ENCODE measurements at regions not wholly inside any gene's neighbourhood (a gene's known extent, or its start where the extent isn't known, plus 50 kb on each side); places are given as distances from the start of the nearest gene placed in this dataset.
"Not testable (repeated sequence)": the region's sequence is repeated elsewhere in the genome, so short reads cannot be mapped to it uniquely, and the experiment has no call there.

DNA sequence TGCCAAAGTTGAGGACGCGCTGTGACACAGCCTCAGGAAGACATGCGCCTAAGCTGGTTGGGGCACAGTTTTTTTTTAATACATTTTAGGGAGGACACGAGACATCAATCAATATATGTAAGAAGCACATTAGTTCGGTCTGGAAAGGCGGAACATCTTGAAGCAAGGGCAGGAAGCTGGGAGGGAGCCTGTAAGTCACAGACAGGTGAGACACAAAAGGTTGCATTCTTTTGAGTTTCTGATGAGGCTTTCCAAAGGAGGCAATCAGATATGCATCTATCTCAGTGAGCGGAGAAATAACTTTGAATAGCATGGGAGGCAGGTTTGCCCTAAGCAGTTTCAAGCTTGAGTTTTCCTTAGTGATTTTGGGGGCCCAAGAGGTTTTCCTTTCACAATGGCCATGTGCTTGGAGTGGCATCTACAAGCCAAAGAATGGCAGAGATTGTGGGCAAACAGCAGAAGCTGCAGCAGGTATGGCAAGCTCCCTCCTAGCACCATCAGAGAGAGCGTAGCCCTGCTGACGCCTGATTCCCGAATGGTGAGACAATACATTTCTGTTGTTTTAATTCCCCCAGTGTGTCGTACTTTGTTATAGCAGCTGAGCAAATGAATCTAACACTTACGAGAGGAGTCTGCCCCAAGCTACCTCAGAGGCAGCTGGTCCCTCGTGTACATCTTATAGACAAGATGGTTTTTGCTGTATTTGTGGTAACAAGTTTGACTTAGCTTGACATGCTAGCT, 99.5 kb upstream of the TMTC4 start:
- DNase-seq (ENCODE audit: low read depth), result no peak

DNA sequence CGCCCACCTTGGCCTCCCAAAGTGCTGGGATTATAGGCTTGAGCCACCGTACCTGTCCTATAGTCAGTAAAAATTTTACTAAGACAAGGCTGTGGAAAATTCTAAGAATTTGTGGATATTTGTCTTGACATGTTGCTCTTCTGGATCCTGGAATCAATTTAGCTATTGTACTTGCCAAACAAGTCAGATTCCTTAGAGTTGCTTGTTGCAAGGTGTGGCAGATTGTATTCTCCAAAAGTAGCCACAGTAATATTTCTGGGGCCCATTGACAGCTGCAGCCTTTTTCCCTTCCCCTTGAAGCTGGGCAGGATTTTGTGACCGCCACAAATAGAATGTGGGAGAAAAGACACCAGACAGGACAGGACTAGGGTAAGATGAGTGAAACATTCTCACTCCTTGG, 98.8 kb upstream of the TMTC4 start:
- DNase-seq (ENCODE audit: low read depth), result no peak

DNA sequence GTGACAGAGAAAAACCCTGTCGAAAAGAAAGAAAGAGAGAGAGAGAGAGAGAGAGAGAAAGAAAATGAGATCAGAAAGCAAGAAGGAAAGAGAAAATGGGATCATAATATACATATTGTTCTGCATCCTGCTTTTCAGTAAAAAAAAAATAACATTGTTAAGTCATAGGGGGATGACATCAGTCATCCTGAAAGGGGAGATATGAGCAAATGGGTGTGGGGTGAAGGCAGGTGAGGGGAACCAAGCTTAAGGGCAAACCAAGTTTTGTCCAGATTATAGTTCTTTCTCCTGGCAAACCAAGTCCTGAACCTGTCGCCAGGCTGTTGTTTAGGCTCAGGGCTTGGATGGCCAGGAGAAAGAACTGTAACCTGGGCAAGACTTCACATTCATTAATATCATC, 92.6 kb upstream of the TMTC4 start:
- no peak for DNase-seq (ENCODE audit: low read depth)

DNA sequence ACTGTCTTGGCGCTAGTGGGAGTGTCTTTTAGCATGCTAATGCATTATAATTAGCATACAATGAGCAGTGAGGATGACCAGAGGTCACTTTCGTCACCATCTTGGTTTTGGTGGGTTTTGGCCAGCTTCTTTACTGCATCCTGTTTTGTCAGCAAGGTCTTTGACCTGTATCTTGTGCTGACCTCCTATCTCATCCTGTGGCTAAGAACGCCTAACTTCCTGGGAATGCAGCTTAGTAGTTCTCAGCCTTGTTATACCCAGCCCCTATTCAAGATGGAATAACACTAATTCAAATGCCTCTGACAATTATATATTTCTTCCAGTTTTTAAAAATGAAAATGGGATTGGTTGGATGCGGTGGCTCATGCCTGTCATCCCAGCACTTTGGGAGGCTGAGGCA, 92.0 kb upstream of the TMTC4 start:
- DNase-seq (ENCODE audit: low read depth), result peak; percentile 10

DNA sequence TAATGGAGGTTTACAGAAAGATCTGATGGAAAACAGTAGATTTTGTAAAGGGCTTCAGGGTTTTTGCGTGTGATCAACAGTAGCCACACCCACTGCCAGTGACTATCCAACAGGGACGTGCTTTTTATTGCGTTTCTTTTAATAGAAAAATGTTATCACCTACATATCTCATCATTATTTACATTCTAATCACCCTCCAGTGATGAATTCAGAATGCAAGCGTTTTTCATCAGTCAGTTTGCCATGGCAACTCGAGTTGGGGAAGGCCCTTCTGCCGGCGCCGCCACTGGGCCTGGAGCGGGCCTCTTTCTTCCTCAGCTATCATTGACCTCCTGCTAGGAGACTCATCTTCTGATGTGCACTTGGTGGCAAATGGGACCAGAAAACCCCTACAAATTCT, 90.3 kb upstream of the TMTC4 start:
- no peak for DNase-seq (ENCODE audit: low read depth)

DNA sequence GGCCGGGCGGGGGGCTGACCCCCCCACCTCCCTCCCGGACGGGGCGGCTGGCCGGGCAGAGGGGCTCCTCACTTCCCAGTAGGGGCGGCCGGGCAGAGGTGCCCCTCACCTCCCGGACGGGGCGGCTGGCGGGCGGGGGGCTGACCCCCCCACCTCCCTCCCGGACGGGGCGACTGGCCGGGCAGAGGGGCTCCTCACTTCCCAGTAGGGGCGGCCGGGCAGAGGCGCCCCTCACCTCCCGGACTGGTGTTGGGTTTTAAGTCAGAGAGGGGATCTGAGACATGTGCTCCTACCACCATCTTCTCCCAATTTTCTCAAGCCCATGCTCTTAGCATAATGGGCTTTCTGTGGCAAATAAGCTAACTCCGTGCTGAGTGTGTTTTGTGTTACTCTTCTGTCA, 87.5 kb upstream of the TMTC4 start:
- DNase-seq (ENCODE audit: low read depth), result not testable (repeated sequence)

DNA sequence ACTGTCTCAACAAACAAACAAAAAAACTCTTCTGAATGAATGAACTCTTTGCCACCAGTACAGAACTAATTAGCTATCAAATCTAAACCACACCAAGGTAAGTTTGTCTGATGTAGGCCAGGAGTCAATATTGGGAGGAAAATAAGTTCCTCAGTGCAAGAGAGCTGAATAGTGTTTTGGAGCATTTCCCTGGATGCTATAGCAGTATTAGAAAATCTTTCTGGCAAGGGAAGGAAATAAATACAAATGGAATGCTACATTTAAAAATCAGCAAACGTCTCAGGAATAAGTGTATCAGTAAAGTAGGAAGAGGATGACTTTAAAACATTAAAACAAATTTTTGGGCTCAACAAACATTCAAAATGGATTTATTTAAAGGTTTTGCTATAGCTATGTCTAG, 81.3 kb upstream of the TMTC4 start:
- no peak for DNase-seq (ENCODE audit: low read depth)

DNA sequence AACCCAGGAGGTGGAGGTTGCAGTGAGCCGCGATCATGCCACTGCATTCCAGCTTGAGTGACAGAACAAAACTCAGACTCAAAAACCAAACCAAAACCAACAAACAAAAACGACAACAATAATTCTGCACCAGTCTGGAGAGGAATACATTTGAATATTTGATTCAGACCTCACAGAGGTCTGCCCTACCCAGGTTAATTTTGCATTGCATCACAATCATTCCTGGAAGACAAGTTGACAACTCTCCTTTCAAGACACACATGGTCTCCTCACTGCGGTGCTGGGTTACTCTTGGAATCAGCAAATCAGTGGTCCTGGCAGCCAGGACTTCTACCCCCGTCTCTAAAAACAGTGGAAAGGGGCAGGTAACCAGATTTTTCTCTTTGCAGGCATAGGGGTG, 79.9 kb upstream of the TMTC4 start:
- no peak for DNase-seq (ENCODE audit: low read depth)

DNA sequence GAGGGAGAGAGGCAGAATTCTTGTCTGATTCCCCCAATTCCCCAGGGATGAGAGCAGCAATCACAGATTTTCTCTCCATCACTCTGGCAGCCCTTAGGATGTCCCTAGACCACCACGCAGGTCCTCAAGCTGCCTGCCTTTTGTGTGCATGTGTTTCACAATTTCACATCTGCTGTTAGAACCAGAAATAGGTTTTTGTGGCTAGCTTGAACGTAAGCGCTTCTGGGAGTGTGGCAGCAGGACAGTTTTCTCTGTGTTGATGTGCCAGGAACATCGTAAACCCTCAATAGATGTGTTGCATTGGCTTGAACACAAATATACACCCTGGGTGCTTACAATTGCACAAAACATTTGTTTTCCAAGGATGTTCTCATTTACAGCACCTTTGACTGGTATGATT, 78.8 kb upstream of the TMTC4 start:
- DNase-seq (ENCODE audit: low read depth), result no peak

DNA sequence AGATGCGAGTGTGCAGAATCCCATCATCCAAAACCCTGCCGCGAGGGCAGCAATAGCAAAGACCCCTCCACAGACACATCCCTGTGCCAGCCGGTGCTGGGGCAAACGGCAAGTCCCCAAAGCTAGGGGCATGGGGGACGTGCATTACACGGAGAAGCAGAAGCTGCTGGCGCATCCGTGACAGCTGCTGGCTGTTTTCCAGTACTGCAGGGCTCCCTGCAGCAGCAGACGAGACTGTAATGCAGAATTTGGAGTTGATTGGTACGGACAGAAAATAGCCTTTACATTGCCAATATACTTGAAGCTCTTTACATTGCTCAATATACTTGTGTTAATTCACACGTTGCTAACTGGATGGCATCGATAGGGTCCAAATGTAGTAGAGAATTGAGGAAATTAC, 77.2 kb upstream of the TMTC4 start:
- DNase-seq (ENCODE audit: low read depth), result no peak

DNA sequence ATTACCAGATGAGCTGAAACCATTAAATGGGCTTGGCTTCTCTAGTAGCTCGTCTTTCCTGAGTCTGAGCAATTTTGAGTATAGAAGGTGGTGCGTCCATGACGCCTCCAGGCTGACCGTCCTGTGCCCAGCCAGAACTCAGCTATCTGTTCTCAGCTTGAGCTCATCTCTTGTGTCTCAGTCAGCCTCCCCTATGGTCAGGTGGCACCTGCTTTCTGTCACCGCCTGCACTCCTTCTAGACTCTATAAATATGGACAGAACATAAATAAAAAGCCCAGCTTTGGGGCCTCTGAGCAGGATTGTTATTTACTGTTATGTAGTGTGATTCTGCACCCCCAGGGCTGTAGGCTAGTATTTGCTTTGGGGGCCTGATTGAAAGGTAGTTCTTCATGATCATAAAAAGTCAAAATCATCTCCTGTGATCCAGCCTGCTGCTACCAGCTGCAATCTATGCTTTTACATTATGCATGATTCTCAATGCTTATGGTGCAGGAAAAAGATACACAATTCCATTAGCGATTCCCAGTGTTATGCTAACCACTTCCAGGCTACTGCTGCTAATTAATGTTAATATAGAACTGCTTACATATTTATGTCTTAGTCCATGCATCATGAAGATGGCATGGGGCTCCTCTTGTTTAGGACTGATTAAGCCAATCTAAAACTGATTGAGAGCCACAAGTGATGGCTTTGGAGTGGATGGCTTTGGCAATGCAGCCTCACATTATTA, 72.5 kb upstream of the TMTC4 start:
- DNase-seq (ENCODE audit: low read depth), result no peak

DNA sequence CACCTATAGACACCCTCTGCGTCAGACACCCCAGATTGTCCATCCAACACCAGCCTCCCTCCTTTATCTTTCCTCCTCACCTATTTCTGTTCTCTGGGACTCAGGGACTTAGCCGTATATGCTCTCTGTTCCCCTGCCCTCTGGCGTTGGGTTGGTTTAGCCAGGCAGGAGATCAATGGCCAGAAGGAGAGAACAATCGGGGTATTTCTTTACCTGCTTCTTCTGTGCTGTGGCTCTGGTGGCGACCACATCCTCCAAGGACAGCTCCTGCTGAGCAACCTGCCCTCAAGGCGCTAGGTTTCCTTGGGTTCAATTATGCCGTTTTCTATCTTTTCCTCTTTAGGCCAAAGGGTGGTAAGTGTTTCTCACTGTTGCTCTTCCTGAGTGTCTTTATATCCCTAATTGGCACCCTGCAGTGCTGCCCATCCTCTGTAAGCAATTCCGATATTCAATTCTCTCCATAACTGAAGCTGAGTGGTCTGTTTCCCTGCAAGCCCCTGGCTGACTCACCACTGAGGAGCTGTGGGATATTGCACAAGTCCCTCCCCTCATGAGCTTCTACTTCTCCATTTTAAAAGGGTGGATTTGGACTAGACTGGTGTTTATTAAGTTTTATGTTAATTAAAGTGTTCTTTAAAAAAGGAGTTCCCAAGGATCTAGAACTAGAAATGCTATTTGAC, 63.7 kb upstream of the TMTC4 start:
- DNase-seq (ENCODE audit: low read depth), result no peak

DNA sequence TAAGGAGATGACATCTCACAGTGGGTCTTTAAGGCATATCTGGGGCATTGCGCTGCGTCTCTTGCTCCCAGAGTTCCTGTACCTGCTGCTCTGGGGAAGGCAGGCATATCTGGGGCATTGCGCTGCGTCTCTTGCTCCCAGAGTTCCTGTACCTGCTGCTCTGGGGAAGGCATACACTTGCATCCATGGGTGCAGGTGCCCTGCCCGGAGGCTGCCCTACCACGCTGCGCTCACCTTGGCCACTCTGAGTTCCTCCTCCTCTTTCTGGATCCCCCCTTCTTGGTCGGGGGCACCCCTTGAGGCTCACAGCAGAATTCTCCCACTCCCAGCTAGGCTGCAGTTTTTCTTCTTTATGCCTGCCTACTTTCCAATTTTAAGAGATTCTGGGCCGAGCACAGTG, 60.9 kb upstream of the TMTC4 start:
- no peak for DNase-seq (ENCODE audit: low read depth)

DNA sequence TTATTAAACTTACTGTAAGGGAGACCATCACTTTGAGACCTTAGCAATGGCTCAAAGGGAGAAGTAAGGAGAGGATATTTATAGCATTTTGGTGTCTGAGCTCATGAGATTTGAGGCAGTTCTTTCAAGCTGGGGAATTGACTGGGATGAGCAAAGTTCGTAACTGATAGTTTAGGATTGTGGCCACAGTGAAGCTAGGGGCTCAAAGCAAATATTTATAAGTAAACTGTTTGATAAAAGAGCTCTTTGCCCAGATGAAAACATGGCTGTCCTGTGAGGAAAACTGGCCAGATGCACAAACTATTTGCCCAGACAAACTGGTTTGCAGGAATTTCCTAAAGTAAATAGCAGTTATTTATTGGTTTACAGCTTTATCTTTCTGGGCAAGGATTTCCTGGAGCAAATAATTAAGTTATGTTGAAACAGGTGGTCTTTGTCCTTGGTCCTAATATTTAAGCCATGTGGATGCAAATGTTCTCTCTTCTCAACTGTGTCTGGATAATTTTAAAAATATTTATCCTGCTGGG, 59.7 kb upstream of the TMTC4 start:
- no peak for DNase-seq (ENCODE audit: low read depth)

DNA sequence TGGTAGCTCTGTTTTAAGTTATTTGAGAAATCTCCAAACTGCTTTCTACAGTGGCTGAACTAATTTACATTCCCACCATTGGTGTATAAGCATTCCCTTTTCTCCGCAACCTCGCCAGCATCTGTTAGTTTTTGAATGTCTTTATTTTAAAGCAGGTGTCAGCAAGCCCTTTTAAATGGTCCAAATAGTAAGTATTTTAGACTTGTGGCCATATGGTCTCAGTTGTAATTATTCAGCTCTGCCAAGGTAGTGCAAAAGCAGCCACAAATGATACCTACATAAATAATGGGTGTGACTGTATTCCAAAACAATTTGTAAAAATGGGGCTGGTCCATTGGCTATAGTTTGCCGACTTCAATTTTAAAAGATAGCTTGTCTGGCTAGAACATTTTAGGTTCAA, 58.7 kb upstream of the TMTC4 start:
- no peak for DNase-seq (ENCODE audit: low read depth)

DNA sequence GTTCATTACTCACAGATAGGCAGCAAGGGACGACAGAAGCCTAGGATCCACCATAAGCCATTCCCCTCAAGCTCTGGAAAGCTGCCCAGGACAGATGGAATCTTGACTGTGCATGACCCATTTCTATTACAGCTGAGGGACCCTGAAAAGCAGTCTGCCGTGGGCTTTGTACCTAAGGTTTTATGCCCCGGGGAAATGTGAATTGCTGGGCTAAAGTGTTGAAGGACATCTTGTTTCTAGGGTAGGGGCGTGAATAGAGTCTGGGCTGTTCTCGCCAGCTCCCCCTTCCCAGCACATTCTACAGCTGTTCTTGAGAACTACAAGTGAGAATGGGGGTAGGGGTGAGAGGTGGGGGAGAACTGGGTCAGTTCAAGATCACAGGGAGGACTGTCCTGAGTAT, 53.6 kb upstream of the TMTC4 start:
- DNase-seq (ENCODE audit: low read depth), result no peak

DNA sequence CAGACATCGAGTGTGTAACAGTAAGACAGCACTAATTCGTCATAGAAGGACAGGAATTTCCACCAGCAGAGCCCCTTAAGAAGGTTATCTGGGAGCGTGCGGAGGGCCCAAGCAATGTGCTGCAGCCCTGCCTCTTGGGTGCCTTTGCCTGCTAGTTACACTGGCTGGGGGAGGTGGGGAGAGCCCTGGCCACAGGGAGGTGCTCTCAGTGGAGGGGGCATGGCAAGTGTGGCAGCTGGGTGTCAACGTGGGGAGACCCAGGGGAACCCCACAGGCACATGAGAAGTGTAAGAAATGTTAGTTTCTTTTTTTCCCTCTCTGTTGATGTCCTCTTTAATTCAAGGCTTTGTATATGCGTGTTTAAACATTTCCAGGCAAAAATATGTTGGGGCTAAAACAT, 50.9 kb upstream of the TMTC4 start:
- DNase-seq (ENCODE audit: low read depth), result no peak

DNA sequence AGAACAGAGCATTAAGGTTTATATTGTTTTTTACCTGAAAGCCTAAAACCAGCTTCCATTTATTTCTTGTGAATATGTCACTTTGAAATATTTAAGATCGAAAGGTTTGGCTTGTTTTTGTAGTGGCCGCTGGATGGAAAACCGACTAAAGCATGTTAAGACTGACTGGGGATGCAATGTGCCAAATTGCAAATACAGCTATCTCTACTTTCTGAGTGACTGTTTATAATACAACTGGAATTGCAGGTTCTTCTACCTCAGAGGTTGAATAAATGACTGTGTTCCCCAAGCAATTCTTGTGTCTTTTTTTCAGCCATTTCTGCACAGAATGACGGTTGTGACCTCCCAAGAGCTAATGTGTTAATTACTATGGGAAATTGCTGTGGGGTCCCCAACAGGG, 50.0 kb upstream of the TMTC4 start:
- no peak for DNase-seq (ENCODE audit: low read depth)
